Bronchial epithelial cell (primary cell): ENCODE measurements at regions not wholly inside any gene's neighbourhood (a gene's known extent, or its start where the extent isn't known, plus 50 kb on each side); places are given as distances from the start of the nearest gene placed in this dataset.

Source experiments
- DNase-seq: peaks from one replicate; pipeline ENCODE4 v3.0.0-alpha.2; 2010; ENCODE audit warnings: low read depth
- FAIRE-seq: peaks from 2 replicates; lab custom pipeline; 2011; peaks lifted over from hg19 to GRCh38; lab: Jason Lieb, UNC
- H3K27me3 ChIP-seq: 2 replicates; pipeline ENCODE4 v1.5.1; 2011; ENCODE audit warnings: low read length; ENCODE audit not compliant: control insufficient read depth, insufficient read depth
- H3K36me3 ChIP-seq: 2 replicates; pipeline ENCODE4 v1.5.1; 2011; ENCODE audit warnings: low read length; ENCODE audit not compliant: control insufficient read depth, insufficient read depth
- H3K4me3 ChIP-seq: 2 replicates; pipeline ENCODE4 v1.5.1; 2011; ENCODE audit warnings: mild to moderate bottlenecking, low read depth, low read length, control low read depth
- TF ChIP-seq, protein P1 (sequence below): IDR thresholded peaks from 2 replicates; pipeline ENCODE4 v1.5.1; 2011; ENCODE audit warnings: mild to moderate bottlenecking, moderate library complexity, low read length, control low read depth, inconsistent platforms; ENCODE audit not compliant: insufficient read depth, severe bottlenecking

DNA sequence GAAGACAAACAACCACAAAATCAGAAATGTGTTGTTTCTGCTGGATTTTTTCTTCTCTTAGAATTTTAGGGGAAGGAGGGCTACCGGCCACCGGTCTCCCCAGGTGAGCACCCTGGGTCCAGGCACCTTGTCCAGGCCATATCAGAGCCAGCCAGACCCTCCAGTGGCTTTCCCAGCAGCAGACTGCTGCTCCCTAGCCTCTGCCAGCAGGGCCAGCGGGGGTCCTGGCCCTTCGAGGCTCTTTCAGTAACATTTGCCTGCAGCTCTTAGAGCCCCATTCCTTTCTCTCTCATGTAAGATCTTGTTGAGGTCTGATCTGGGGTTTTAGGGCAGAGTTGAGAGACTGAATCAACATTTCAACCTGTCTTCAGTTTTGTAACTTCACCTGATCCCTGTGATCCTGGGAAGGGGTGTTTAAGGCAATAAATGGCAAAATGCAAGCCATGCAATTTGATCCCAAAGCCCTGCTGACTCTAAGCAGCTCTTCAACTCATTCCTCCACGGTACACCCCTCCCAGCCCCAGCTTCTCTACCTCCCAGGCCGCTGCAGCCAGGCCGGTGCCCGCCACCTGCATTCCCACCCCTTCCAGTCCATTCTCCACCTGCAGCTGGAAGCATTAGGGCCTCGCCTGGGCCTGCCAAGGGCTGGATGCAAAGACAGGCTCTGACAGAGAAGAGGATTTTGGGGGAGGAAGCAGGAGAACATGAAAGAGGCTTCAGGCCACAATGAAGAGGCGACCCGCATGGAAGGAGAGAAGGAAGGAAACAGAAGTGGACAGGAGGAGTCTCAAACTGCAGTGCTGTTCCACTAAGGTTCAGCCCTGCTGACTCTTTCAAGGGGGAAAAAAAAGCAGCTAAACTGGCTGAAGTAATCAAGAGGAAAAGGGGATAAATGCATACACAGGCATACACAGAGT is 113.0 kb upstream of the FGF3 start:
- FAIRE-seq = no peak
- Histone ChIP-seq H3K4me3 (no peak overlapping the region), H3K36me3 (no peaks in the 10 kb centered on the region), H3K27me3 (peaks cover 5% of the 10 kb centered on the region)
- DNase-seq = no peak
- TF ChIP-seq, protein P1, sequence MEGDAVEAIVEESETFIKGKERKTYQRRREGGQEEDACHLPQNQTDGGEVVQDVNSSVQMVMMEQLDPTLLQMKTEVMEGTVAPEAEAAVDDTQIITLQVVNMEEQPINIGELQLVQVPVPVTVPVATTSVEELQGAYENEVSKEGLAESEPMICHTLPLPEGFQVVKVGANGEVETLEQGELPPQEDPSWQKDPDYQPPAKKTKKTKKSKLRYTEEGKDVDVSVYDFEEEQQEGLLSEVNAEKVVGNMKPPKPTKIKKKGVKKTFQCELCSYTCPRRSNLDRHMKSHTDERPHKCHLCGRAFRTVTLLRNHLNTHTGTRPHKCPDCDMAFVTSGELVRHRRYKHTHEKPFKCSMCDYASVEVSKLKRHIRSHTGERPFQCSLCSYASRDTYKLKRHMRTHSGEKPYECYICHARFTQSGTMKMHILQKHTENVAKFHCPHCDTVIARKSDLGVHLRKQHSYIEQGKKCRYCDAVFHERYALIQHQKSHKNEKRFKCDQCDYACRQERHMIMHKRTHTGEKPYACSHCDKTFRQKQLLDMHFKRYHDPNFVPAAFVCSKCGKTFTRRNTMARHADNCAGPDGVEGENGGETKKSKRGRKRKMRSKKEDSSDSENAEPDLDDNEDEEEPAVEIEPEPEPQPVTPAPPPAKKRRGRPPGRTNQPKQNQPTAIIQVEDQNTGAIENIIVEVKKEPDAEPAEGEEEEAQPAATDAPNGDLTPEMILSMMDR = no peak

- TF ChIP-seq, protein P1 = no peak
- no peaks in the 10 kb centered on the region for H3K36me3 ChIP-seq
- no peaks in the 10 kb centered on the region for H3K27me3 ChIP-seq
- DNase-seq = no peak
- no peak for FAIRE-seq
- H3K4me3 ChIP-seq = no peak overlapping the region
These were observed 115.8 kb upstream of the FGF3 start for GRCh38 chr11:69934861-69935494.

DNA sequence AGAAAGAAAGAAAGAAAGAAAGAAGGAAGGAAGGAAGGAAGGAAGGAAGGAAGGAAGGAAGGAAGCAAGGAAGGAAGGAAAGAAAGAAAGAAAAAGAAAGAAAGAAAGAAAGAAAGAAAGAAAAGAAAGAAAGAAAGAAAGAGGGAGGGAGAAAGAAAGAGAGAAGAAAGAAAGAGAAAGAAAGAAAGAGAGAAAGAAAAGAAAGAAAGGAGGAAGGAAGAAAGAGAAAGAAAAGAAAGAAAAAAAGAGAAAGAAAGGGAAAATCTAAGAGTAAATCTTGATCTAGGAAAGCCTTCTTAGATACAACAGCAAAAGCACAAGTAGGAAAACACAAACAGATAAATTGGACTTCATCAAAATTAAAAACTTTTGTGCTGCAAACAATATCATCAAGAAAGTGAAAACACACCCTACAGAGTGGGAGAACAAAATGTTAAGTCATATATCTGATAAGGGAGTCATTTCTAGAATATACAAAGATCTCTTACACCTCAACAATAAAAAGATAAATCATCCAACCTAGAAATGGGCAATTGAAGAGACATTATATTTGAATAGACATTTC is 116.8 kb upstream of the FGF3 start:
- DNase-seq = no peak
- TF ChIP-seq, protein P1 = no peak
- Histone ChIP-seq H3K36me3 (no peaks in the 10 kb centered on the region), H3K27me3 (no peaks in the 10 kb centered on the region), H3K4me3 (no peak overlapping the region)
- no peak for FAIRE-seq

DNA sequence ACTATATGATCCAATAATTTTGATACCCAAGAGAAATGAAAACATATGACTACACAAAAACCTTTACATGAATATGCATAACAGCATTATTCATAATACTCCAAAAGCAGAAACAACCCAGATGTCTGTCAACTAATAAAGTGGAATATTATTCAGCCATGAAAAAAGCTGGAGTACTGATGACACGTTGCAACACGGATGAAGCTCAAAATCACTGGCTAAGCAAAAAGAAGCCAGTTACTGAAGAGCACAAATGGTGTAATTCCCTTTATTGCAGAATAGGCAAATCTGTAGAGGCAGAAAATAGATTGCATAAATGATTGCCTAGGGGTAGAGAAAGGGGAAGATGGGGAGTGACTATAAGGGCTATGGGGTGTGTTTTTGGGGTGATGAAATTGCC is 117.6 kb upstream of the FGF3 start:
- TF ChIP-seq, protein P1 = no peak
- no peak for FAIRE-seq

DNA sequence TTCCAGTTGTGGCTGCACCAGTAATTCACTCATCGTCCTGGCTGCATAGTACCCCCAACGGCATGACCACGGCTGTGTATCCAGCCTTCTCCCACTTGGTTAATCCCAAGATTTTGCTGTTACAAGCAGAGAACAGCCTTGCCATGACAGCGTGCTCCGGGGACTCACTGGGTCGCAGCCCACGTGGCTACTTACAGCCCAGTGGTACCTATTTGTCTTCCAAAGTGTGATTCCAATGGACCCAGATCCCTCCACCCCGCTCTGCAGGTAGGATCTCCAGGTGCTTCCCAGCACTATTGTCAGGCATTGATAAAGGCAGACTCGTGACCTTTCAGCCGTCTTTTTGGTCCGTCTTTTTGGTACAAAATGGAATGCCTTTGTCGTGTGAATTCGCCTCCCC is 119.0 kb upstream of the FGF3 start:
- Histone ChIP-seq H3K4me3 (no peak overlapping the region), H3K36me3 (no peaks in the 10 kb centered on the region), H3K27me3 (no peaks in the 10 kb centered on the region)
- DNase-seq (no peak), FAIRE-seq (no peak)
- TF ChIP-seq, protein P1 = no peak

More for the DNA sequence above, 117.6 kb upstream of the FGF3 start:
- DNase-seq = no peak
- H3K4me3 ChIP-seq = no peak overlapping the region
- no peaks in the 10 kb centered on the region for H3K27me3 ChIP-seq
- no peaks in the 10 kb centered on the region for H3K36me3 ChIP-seq
